ENCODE measurements at regions not wholly inside any gene's neighbourhood (a gene's known extent, or its start where the extent isn't known, plus 50 kb on each side); places are given as distances from the start of the nearest gene placed in this dataset.

DNA sequence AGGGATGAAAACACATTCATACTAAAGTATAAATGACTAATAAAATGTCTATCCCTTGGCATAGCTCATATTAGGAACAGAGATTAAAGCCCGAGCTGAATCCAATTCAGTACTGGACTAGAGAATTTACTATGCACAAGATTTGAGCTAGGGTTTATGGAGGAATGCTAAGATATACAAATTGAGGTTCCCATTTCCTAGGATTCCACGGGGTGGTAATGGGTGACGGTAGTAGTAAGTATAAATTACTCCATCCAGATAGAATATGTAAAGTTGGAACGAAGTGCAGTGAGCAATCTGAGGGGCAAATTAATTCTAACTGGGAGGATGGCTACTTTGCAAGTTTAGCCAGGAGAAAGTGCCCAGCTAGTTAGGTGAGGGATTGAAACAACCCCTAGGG, 156.5 kb downstream of the GAS1 start:
- TF ChIP-seq, protein P1, sequence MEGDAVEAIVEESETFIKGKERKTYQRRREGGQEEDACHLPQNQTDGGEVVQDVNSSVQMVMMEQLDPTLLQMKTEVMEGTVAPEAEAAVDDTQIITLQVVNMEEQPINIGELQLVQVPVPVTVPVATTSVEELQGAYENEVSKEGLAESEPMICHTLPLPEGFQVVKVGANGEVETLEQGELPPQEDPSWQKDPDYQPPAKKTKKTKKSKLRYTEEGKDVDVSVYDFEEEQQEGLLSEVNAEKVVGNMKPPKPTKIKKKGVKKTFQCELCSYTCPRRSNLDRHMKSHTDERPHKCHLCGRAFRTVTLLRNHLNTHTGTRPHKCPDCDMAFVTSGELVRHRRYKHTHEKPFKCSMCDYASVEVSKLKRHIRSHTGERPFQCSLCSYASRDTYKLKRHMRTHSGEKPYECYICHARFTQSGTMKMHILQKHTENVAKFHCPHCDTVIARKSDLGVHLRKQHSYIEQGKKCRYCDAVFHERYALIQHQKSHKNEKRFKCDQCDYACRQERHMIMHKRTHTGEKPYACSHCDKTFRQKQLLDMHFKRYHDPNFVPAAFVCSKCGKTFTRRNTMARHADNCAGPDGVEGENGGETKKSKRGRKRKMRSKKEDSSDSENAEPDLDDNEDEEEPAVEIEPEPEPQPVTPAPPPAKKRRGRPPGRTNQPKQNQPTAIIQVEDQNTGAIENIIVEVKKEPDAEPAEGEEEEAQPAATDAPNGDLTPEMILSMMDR (IDR thresholded peaks at IDR 0.05; ENCODE audit: insufficient read depth, low read length, missing control alignments), result no peak
- ChIA-PET CTCF (interaction anchor here (1.0 to 1.4 kb wide), 3 partner anchors 16 to 356 kb away, joined by 3 to 4 read pairs (median 3); no protein-coding TSS in a partner anchor), POLR2A (no interaction called here)
- DNase-seq (ENCODE audit: low read depth, low spot score), result no peak
- no peak overlapping the region for H3K4me3 ChIP-seq (ENCODE audit: low read depth, low read length)

DNA sequence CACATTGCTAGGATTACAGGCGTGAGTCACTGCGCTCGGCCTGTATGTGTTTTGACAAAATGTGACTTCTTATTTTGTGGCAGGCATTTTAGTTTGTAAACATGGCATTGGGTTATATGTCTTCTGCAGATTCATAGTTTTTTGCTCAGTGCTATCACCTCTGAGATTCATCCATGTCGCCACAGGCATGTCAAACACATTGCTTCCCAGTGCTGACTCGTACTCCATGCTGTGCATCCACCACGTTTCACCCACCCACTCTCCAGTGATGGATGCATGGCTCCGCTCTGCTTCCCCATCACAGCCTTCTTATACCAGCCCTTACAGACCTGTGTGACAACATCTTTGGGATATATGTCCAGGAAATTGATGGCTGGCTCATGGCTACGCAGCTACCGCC, 158.8 kb downstream of the GAS1 start:
- TF ChIP-seq, protein P1 (IDR thresholded peaks at IDR 0.05; ENCODE audit: insufficient read depth, low read length, missing control alignments), result no peak
- no peak for DNase-seq (ENCODE audit: low read depth, low spot score)
- CTCF ChIA-PET, result interaction anchor here (0.9 kb wide), 2 partner anchors 12 to 128 kb away, joined by 3 to 4 read pairs; no protein-coding TSS in a partner anchor
- POLR2A ChIA-PET, result no interaction called here
- no peak overlapping the region for H3K4me3 ChIP-seq (ENCODE audit: low read depth, low read length)

DNA sequence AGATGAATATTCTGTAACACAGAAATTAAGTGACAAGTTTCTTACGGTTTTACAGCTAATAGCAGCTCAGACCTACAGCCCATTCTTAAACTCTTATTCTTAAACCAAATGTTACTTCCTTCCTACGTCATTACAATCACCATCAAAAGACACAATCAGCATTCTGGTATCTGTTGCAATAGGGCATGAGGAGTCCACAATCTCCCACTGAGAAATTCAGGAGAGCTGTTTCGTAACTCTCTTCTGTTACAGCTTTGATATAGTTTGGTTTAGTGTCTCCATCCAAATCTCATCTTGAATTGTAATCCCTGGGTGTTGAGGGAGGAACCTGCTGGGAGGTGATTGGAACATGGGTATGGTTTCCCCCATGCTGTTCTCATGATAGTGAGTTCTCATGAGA, 163.4 kb downstream of the GAS1 start:
- no peak overlapping the region for H3K4me3 ChIP-seq (ENCODE audit: low read depth, low read length)
- ChIA-PET POLR2A (no interaction called here), CTCF (interaction anchor here (1.0 to 1.2 kb wide), 2 partner anchors 9 to 11 kb away, joined by 3 to 4 read pairs; no protein-coding TSS in a partner anchor)
- TF ChIP-seq, protein P1 (IDR thresholded peaks at IDR 0.05; ENCODE audit: insufficient read depth, low read length, missing control alignments), result no peak
- DNase-seq (ENCODE audit: low read depth, low spot score), result peak; percentile 72

DNA sequence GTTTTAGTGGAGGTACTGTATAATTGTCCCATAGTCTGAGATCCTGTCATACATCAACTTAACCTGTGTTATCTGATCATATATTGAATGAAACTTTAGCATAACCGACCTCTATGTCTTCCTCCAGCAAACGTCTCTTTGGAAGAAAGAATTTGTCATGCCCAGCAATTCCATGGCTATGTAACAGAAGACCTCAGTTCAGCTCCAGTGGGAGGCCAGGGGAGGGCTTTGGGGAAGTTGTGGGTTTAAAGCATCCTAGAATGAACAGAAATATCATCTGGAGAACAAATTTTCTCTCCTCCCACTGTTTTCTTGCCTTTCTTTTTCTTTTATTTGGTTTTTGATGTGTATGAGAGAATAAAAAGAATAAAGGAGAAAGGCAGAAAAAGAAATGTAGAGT, 164.5 kb downstream of the GAS1 start:
- DNase-seq (ENCODE audit: low read depth, low spot score), result no peak
- CTCF ChIA-PET, result interaction anchor here (1.2 to 1.4 kb wide), 2 partner anchors 10 to 12 kb away, joined by 3 to 4 read pairs; no protein-coding TSS in a partner anchor

DNA sequence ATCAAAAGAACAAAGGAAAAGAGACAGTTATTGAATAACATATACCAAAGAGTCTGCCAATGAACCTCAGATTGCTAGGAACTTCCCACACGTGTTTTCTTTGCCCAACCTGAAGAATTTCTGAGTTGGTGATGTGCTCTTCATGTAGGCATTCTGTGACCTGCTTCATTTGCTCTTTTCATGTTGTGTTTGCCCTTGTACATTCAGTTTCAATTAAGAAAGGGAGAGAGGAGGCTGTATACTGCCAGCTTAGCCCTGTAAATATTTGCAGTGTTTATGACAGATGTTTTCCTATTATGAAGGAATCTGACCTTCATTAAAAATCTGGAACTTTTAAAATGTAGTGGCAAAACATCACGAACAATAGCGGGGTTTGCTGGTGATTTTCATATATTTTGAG, 168.5 kb downstream of the GAS1 start:
- TF ChIP-seq, protein P1 (IDR thresholded peaks at IDR 0.05; ENCODE audit: insufficient read depth, low read length, missing control alignments), result no peak
- POLR2A ChIA-PET, result no interaction called here
- no peak overlapping the region for H3K4me3 ChIP-seq (ENCODE audit: low read depth, low read length)
- CTCF ChIA-PET, result no interaction called here
- no peak for DNase-seq (ENCODE audit: low read depth, low spot score)

More for the DNA sequence above, 164.5 kb downstream of the GAS1 start:
- no peak overlapping the region for H3K4me3 ChIP-seq (ENCODE audit: low read depth, low read length)
- TF ChIP-seq, protein P1 (IDR thresholded peaks at IDR 0.05; ENCODE audit: insufficient read depth, low read length, missing control alignments), result no peak
- POLR2A ChIA-PET, result no interaction called here

DNA sequence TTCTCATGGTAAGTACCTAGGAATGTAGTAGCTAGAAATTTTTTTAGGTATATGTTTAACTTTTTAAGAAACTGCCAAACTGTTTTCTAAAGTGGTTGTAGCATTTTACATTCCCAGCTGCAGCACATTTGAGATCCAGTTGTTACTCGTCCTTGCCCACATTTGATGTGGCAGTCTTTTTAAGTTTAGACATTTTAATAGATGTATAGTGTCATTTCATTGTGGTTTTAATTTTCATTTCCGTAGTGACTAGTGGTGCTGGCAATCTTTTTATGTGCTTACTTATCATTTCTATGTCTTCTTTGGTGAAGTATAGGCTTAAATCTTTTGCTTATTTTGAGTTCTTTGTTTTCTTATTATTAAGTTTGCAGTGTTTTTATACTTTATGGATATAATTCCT, 171.6 kb downstream of the GAS1 start:
- ChIA-PET CTCF (interaction anchor here (1.1 kb wide), 1 partner anchor 9 kb away, joined by 4 read pairs; no protein-coding TSS in a partner anchor), POLR2A (no interaction called here)
- TF ChIP-seq, protein P1 (IDR thresholded peaks at IDR 0.05; ENCODE audit: insufficient read depth, low read length, missing control alignments), result no peak
- DNase-seq (ENCODE audit: low read depth, low spot score), result no peak
- H3K4me3 ChIP-seq (ENCODE audit: low read depth, low read length), result no peak overlapping the region
